Right lobe of liver (tissue), 4 donors: ENCODE measurements at regions not wholly inside any gene's neighbourhood (a gene's known extent, or its start where the extent isn't known, plus 50 kb on each side); places are given as distances from the start of the nearest gene placed in this dataset.

Experiments
- CTCF ChIP-seq, 4 donors: fragments of 200-600 bp in 3 of 4; fragments of 450-650 bp in 1 of 4; IDR thresholded peaks; one replicate each; pipeline versions ENCODE4 v1.5.1 to v1.8.0; 2016 to 2022; ENCODE audit warnings: antibody characterized with exemption in 4 of 4, mild to moderate bottlenecking in 2 of 4
- POLR2A ChIP-seq: fragments of 450-650 bp; IDR thresholded peaks from one replicate; pipeline ENCODE4 v1.6.1; 2017; ENCODE audit warnings: antibody characterized with exemption, mild to moderate bottlenecking
- donor health status: DM: no; HTN: no; CAD: no.
- donor health status: DM: no; HTN: no; CAD: no.
- donor health status: DM: no; HTN: yes; CAD: no.

- TF ChIP-seq CTCF (IDR thresholded peaks at IDR 0.05) (no peak), POLR2A (no peak)
These were observed 179.4 kb downstream of the QDPR start for GRCh38 chr4:17332478-17332877.
